ENCODE measurements at regions not wholly inside any gene's neighbourhood (a gene's known extent, or its start where the extent isn't known, plus 50 kb on each side); places are given as distances from the start of the nearest gene placed in this dataset.

DNA sequence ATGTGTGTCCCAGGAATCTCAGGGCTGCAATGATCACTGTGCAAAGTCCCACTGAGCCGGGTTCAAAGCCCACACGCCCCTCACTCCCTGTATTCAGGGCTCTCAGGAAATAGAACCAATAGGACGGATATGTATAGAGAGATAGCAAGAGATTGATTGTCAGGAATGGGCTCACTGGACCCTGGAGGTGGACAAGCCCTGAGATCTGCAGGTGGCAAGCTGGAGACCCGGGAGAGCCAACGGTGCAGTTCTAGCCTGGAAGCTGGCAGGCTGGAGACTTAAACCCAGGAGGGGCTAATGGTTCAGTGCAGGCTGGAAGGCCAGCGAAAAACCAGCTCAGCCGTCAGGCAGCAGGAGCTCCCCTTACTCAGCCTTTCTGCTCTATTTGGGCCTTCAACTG, 52.8 kb upstream of the ADRA2C start:
- H3K27me3 ChIP-seq, result peaks cover 0 to 64% (median 0%) of the 10 kb centered on the region in 4 donors
- 79% methylated on average over 7 of the region's 7 CpGs for WGBS
- no peak overlapping the region for H3K4me3 ChIP-seq
- H3K36me3 ChIP-seq, result no peaks in the 10 kb centered on the region
- H3K9me3 ChIP-seq, result peaks cover 0 to 5% (median 2%) of the 10 kb centered on the region in 4 donors
- no peak for DNase-seq (ENCODE audit: extremely low spot score)
- TF ChIP-seq EP300 (IDR thresholded peaks at IDR 0.05) (no peak), POLR2AphosphoS5 (IDR thresholded peaks at IDR 0.05) (no peak), POLR2A (IDR thresholded peaks at IDR 0.05; ENCODE audit: low read depth) (no peak)
- TF ChIP-seq, protein P1, sequence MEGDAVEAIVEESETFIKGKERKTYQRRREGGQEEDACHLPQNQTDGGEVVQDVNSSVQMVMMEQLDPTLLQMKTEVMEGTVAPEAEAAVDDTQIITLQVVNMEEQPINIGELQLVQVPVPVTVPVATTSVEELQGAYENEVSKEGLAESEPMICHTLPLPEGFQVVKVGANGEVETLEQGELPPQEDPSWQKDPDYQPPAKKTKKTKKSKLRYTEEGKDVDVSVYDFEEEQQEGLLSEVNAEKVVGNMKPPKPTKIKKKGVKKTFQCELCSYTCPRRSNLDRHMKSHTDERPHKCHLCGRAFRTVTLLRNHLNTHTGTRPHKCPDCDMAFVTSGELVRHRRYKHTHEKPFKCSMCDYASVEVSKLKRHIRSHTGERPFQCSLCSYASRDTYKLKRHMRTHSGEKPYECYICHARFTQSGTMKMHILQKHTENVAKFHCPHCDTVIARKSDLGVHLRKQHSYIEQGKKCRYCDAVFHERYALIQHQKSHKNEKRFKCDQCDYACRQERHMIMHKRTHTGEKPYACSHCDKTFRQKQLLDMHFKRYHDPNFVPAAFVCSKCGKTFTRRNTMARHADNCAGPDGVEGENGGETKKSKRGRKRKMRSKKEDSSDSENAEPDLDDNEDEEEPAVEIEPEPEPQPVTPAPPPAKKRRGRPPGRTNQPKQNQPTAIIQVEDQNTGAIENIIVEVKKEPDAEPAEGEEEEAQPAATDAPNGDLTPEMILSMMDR (IDR thresholded peaks at IDR 0.05), result no peak
- no peaks in the 10 kb centered on the region for H3K4me1 ChIP-seq
- intact Hi-C loops (cut with DNase I), result no loop called here
- H3K27ac ChIP-seq (replicated peaks in 1 of 4), result no peak overlapping the region

DNA sequence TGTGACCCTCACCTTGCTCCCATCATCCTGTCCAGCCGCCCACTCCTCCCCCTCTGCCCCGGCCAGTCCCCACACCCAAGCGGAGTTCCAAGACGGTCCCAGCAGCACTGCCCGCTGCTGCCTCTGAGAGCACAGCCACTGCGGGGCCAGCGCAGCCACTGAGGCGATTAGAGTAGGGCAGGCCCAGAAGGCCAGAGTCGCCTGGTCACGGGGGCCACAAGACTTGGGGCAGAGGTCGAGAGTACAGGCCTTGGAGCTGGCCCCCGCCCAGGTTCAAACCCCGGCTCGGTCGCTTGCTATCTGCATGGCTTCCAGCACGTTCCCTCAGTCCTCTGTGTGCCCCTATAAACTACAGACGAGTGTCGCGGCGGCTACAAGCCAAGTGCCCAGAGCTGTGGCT, 53.2 kb upstream of the ADRA2C start:
- Histone ChIP-seq H3K27me3 (peaks cover 0 to 64% (median 0%) of the 10 kb centered on the region in 4 donors), H3K9me3 (peaks cover 0 to 1% (median under 1%) of the 10 kb centered on the region in 4 donors), H3K27ac (replicated peaks in 1 of 4) (no peak overlapping the region), H3K36me3 (no peaks in the 10 kb centered on the region), H3K4me3 (no peak overlapping the region), H3K4me1 (no peaks in the 10 kb centered on the region)
- DNase-seq (ENCODE audit: extremely low spot score), result no peak
- intact Hi-C loops (cut with DNase I), result no loop called here
- TF ChIP-seq EP300 (IDR thresholded peaks at IDR 0.05) (no peak), POLR2A (IDR thresholded peaks at IDR 0.05; ENCODE audit: low read depth) (no peak)
- WGBS, result 77% methylated on average over 14 of the region's 20 CpGs

DNA sequence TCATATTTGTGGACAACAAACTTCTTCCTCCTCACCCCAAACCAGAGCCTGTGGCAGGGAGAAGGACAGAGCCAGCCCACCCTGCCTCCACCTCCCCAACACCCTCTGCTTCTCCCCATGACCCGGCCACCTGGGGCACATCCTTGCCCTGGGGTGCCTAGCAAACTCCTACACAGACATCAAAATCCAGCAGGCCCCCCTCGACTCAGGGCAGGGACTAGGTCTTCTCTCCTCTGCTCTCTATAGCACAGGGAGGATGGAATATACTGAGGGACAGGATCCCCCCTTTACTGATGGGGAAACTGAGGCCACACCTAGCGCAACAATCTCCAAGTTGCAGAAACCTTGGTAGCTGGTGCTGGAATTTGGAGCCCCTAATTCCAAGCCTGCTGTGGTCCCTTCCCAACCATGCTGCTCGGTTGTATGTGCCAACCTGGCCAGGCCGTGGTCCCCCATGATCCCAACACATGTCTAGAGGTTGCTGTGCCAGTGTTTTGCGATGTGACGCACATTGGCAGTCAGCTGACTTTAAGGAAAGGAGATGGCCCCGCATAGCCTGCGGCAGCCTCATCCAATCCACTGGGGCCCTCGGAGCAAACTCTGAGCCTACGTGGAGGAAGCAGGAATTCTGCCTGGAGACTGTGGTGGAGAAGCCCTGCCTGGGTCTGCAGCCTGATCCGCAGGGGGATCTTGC, 53.9 kb upstream of the ADRA2C start:
- DNase-seq (ENCODE audit: extremely low spot score), result no peak
- H3K36me3 ChIP-seq, result no peaks in the 10 kb centered on the region
- no peaks in the 10 kb centered on the region for H3K4me1 ChIP-seq
- H3K4me3 ChIP-seq, result no peak overlapping the region
- 94% methylated on average over 3 of the region's 12 CpGs for WGBS
- H3K27me3 ChIP-seq, result peaks cover 0 to 69% (median 0%) of the 10 kb centered on the region in 4 donors
- no peaks in the 10 kb centered on the region for H3K9me3 ChIP-seq
- no peak for TF ChIP-seq POLR2A (IDR thresholded peaks at IDR 0.05; ENCODE audit: low read depth)
- no peak for TF ChIP-seq POLR2AphosphoS5 (IDR thresholded peaks at IDR 0.05)
- TF ChIP-seq EP300 (IDR thresholded peaks at IDR 0.05), result no peak
- TF ChIP-seq, protein P1 (IDR thresholded peaks at IDR 0.05), result no peak
- no peak overlapping the region for H3K27ac ChIP-seq (replicated peaks in 1 of 4)
- intact Hi-C loops (cut with DNase I), result no loop called here

DNA sequence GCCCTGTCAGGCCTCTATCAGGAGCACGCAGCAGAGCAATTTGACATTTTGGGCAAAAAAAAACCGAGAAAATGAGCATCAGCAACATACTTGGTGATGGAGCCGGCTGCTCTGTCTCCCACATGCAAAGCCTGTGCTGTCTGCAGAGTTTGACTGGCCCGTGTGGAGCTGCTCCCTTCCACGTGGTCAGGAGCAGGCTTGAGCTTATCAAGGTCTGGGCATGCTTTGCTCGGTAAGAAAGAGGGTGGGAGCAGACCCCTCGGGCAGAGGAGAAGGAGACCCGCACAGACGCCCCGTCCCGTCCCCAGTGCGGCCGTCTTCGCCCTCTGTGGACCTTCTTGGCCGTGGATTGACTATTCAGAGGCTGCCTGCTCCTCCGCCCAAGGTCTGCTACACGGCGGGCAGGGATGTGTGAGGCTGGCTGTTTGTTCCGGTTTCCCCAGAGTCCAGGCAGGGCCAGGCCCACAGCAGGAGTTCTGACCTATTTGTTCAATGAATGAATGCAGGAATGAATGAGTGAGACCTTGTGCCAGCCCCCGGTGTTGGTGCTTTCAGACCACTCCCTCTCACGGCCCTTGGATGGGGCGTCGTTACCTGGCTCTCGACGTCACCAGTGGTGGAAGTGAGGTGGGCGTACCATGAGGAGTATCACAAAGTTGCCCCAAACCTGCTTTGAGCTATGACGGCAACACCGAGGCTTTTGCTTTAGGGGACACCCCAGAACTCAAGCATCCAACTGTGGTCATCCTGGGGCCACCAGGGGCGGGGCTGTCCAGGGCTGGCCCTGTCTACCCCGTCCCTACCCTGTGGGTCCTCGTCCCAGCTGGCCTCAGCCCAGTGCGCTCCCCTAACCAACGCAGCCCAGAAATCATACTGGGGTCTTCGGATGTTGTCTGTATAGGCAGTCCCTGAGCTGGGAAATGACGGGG, 54.7 kb upstream of the ADRA2C start:
- H3K4me1 ChIP-seq, result no peaks in the 10 kb centered on the region
- no peak overlapping the region for H3K27ac ChIP-seq (replicated peaks in 1 of 4)
- intact Hi-C loops (cut with DNase I), result no loop called here
- TF ChIP-seq, protein P1 (IDR thresholded peaks at IDR 0.05), result no peak
- TF ChIP-seq POLR2AphosphoS5 (IDR thresholded peaks at IDR 0.05) (no peak), EP300 (IDR thresholded peaks at IDR 0.05) (no peak), POLR2A (IDR thresholded peaks at IDR 0.05; ENCODE audit: low read depth) (no peak)
- no peak overlapping the region for H3K4me3 ChIP-seq
- no peaks in the 10 kb centered on the region for H3K36me3 ChIP-seq
- 84% methylated on average over 29 of the region's 35 CpGs for WGBS
- H3K9me3 ChIP-seq, result no peaks in the 10 kb centered on the region
- no peak for DNase-seq (ENCODE audit: extremely low spot score)
- peaks cover 0 to 69% (median 0%) of the 10 kb centered on the region in 4 donors for H3K27me3 ChIP-seq
